GM03348 (cell line): ENCODE measurements at regions not wholly inside any gene's neighbourhood (a gene's known extent, or its start where the extent isn't known, plus 50 kb on each side); places are given as distances from the start of the nearest gene placed in this dataset.

ENCODE experiments used
- DNase-seq: peaks from one replicate; pipeline ENCODE4 v3.0.0; 2012; ENCODE audit warnings: low spot score

GRCh38 chr1:187433598-187433997, 604.8 kb downstream of the PLA2G4A start:
- DNase-seq = no peak

DNA sequence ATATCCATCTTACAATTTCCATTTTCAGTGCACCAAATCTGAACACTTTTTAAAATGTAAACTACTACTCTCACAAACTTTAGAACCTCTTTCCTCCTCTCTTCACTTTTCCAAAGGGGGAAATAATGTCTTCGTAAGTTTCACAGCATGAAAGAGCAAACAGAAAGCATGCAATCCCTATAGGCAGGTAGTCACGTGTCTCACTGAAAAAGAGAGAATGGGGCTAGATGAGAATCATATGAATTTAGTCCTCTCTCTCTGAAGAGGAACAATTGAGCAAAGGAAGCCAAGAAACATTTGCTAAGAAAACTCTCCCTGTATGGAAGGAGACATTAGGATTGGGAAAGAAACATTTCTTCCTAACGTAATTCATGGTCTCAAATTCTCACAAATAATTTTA, 613.9 kb downstream of the PLA2G4A start:
- no peak for DNase-seq

DNA sequence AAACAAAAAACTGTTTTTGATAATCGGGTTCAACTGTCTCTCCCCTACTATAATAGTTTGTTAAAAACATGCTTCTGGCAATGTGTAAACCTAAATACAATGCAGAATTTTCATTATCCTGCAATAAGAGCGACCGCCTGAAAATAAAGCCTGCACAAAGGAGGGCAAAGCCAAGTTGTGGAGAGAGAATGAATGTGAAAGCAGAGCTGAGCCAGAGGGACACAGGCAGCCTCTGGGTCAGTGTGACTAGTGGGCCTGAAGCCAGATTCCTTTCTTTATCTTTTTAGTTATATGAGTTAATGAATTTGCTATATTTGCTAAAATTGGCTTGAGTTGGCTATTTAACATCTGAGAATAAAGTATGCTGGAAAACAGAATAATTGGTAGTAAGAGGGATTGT, 615.2 kb downstream of the PLA2G4A start:
- DNase-seq = no peak

- DNase-seq = no peak
These were observed 616.3 kb downstream of the PLA2G4A start for GRCh38 chr1:187445066-187445465.

GRCh38 chr1:187451238-187451637, 622.5 kb downstream of the PLA2G4A start:
- no peak for DNase-seq

DNA sequence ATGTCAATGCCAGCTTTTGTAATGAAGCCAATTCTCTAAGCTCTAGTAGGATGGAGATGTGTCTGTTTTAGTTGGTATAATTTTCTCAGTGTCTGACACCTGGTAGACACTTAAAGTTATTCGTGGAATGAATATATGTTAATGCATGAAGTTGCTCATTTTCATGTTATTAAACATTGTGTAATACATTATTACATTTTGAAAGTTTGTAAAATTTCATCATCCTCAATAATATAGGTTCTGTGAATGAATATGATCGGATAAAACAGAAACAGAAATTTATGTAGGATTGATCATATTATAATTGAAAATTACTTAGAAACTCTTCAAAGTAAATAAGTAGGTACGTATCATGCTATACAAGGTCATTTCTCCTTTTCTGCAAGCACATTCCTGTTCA, 625.3 kb downstream of the PLA2G4A start:
- DNase-seq = no peak

GRCh38 chr1:187456446-187456845, 627.7 kb downstream of the PLA2G4A start:
- no peak for DNase-seq

GRCh38 chr1:187460093-187460492, 631.3 kb downstream of the PLA2G4A start:
- no peak for DNase-seq

DNA sequence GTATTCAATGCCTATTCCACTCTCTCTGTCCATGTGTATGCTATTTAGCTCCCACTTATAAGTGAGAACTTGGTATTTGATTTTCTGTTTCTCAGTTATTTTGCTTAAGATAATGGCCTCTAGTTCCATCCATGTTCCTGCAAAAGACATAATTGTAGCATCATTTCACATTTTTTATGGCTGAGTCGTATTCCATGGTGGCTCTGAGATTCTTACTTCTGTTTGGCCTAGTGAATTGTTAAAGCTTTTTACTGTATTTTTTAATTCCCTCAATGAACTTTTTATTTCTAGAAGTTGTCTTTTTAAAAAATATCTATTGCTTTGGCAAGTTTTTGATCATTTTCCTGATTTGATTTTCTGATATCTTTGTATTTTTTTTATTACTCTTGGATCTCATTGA, 635.6 kb downstream of the PLA2G4A start:
- DNase-seq = no peak

DNA sequence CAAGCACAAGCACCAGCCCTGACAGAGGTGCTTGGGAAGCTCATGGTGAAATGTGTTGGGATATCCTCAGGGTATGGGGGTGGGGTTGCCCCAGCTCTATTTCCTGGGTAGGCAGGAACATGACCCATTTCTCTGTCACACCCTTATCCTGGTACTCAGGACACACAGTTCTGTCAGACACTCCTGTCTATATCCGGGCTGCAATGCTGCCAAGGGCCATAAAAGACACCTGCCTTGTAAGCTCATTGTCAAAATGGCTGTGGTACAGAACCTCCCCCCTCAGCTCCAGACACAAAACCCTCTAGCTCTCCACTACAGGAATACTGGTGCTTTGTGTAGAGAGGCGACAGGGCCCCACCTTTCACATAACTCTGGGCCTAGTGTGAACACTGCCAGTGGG, 636.7 kb downstream of the PLA2G4A start:
- DNase-seq = peak; percentile 1

DNA sequence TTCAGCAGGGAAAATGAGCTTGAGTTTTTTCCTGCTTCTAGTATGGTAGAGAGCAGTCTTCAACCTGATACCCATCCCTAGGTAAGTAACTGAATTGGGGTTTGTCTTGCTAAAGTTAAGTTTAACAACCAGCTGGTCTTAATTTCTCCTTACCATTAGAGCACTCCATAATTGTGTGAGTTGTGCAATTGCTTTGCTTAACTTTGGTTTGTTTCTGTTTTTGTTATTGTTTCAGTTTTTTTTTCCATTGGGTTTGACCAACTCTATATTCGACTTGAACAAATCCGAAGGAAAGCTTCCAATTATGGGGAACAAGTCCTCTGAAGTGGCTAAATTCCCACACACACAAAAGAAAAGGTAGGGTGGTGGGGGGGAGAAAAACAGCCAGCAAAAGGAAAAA, 641.1 kb downstream of the PLA2G4A start:
- no peak for DNase-seq

DNA sequence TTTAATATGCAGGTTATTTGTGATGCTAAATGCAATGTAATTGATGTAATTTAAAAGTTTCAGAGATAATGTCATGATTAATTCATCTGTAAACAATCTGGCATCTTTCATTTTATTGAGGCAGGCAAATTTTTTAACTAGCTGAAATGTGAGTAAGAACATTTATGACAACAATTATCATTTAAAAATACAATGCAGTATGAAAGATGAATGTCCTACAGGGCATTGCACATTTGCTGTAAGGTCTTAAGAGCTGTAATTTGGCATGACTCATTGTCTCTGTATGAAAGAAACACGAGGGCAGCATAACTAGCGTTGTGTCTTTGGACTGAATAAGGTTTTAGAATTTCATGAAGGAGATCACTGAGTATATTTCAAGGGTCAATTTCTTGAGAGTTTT, 642.8 kb downstream of the PLA2G4A start:
- no peak for DNase-seq

DNA sequence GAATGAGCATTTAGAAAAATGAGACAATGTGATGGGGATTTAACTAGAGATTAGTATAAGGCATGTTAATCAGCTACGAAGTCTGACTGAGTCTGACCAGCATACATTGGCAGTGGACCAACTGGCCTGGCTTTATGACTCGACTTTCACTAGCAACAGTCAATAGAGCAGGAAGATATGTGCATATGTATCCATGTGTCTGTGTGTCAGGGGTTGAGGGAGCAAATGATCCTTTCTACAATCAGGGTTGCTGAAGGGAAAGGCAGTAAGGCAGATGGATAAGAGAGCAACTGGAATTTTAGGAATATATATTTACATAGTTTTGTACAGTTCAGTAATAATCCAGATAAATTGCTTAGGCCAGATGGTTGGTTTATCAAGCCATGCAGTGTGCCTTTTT, 645.6 kb downstream of the PLA2G4A start:
- DNase-seq = no peak

GRCh38 chr1:187476671-187477070, 647.9 kb downstream of the PLA2G4A start:
- no peak for DNase-seq

- no peak for DNase-seq
These were observed 648.4 kb downstream of the PLA2G4A start for GRCh38 chr1:187477103-187477502.

GRCh38 chr1:187477535-187477934, 648.8 kb downstream of the PLA2G4A start:
- DNase-seq = no peak

DNA sequence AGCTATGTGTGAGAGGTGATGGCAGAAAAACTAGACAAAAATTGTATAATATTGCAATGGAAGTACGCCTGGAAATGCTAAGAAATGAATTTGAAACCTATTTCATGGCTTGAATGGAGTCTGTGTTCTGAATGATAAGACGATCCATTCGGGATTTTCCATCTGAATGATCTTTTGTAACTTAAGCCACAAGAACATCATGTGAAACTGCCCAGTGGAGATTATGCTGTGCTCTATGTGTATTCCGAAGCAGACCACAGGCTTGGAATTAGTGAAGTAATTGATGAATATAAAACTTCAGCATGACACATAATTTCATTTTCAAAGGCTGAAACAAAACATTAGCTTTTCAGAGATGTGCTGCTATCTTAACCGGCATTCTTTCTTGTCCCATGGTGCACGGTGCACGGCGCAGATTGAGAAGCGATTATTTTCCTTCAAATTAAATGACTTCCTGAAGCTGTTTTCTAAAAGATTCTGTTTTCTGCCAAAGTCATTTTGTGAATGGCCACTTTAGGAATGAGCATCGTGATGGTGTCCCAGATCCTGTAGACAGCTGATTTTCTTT, 652.9 kb downstream of the PLA2G4A start:
- no peak for DNase-seq

GRCh38 chr1:187490266-187490665, 661.5 kb downstream of the PLA2G4A start:
- DNase-seq = no peak

DNA sequence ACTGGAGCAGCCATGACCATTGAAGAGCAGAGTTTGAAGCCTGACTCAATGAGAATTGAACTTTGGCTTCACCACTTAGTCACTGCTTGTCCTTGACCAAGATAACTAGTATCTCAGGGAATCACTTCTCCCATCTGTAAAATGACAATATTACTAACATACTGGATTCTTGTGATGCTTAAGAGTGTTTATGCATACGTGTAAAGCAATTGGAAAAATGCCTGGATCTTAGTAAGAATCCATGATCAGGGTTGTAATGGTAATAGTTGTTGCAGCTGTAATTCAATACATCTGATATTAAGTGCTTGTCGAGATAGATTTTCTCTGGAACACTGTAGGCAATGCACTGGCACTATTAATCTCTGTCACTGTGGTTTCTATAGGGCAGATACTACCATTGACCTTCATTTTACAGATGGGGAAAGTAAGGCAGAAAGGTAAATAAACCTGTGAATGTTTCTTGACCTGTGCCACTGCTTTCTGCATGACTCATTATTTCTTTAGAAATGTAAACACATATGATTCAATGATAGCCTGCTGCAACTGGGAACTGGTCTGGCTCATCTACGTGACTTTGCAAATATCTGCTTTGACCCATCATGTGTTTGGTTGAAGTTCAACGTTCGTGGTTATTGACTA, 662.5 kb downstream of the PLA2G4A start:
- DNase-seq = no peak

- DNase-seq = no peak
These were observed 669.3 kb downstream of the PLA2G4A start for GRCh38 chr1:187498028-187498427.

- DNase-seq = no peak
These were observed 676.0 kb downstream of the PLA2G4A start for GRCh38 chr1:187504779-187505178.

- no peak for DNase-seq
These were observed 680.3 kb downstream of the PLA2G4A start for GRCh38 chr1:187509091-187509490.

GRCh38 chr1:187513190-187513589, 684.4 kb downstream of the PLA2G4A start:
- no peak for DNase-seq

GRCh38 chr1:187514110-187514509, 685.4 kb downstream of the PLA2G4A start:
- DNase-seq = no peak
